OCI-LY1 (cell line): ENCODE measurements at regions not wholly inside any gene's neighbourhood (a gene's known extent, or its start where the extent isn't known, plus 50 kb on each side); places are given as distances from the start of the nearest gene placed in this dataset.

Source experiments
- H2AFZ ChIP-seq: fragments of 200-600 bp; sonication (generic), shearing (Covaris generic); 2 replicates; pipeline ENCODE4 v1.6.0; 2014; ENCODE audit warnings: antibody characterized with exemption, mild to moderate bottlenecking, low read length
- H3F3A ChIP-seq: fragments of 200-600 bp; sonication (generic), shearing (Covaris generic); 2 replicates; pipeline ENCODE4 v1.6.0; 2014; ENCODE audit warnings: mild to moderate bottlenecking, antibody characterized with exemption, low read length, moderate library complexity; ENCODE audit not compliant: insufficient read depth
- H3K27ac ChIP-seq: fragments of 200-600 bp; sonication (generic); 2 replicates; pipeline ENCODE4 v1.5.1; 2014; ENCODE audit warnings: low read length, mixed run types, mild to moderate bottlenecking, low read depth; ENCODE audit not compliant: poor library complexity, severe bottlenecking
- H3K27me3 ChIP-seq: fragments of 200-600 bp; sonication (generic); 2 replicates; pipeline ENCODE4 v1.6.0; 2014; ENCODE audit warnings: antibody characterized with exemption, mild to moderate bottlenecking, low read length, moderate library complexity; ENCODE audit not compliant: insufficient read depth
- H3K36me3 ChIP-seq: fragments of 200-600 bp; sonication (generic); 2 replicates; pipeline ENCODE4 v1.6.1; 2014; ENCODE audit warnings: mild to moderate bottlenecking, antibody characterized with exemption, low read length, moderate library complexity, mixed read lengths; ENCODE audit not compliant: insufficient read depth
- H3K4me1 ChIP-seq: fragments of 200-600 bp; sonication (generic); 2 replicates; pipeline ENCODE4 v1.5.1; 2014; ENCODE audit warnings: mild to moderate bottlenecking, low read length, moderate library complexity; ENCODE audit not compliant: insufficient read depth, severe bottlenecking
- H3K4me2 ChIP-seq: fragments of 200-600 bp; sonication (generic), shearing (Covaris generic); 2 replicates; pipeline ENCODE4 v1.6.1; 2014; ENCODE audit warnings: low read length
- H3K4me3 ChIP-seq: fragments of 200-600 bp; sonication (generic); 2 replicates; pipeline ENCODE4 v1.5.1; 2014; ENCODE audit warnings: low read length, low read depth, mild to moderate bottlenecking, mixed read lengths; ENCODE audit not compliant: poor library complexity, severe bottlenecking
- H3K79me2 ChIP-seq: fragments of 200-600 bp; shearing (Covaris generic); 2 replicates; pipeline ENCODE4 v1.6.1; 2016; ENCODE audit warnings: mixed run types, low read length, mixed read lengths; ENCODE audit not compliant: insufficient read depth
- H3K9ac ChIP-seq: fragments of 200-600 bp; sonication (generic), shearing (Covaris generic); 2 replicates; pipeline ENCODE4 v1.6.1; 2014; ENCODE audit warnings: mild to moderate bottlenecking, low read length, mixed read lengths
- H3K9me2 ChIP-seq: fragments of 200-600 bp; sonication (generic), shearing (Covaris generic); 2 replicates; pipeline ENCODE4 v1.6.1; 2014; ENCODE audit warnings: low read depth, mild to moderate bottlenecking, low read length, mixed read lengths
- H3K9me3 ChIP-seq: fragments of 200-600 bp; shearing (Covaris generic); 2 replicates; pipeline ENCODE4 v1.6.1; 2014; ENCODE audit warnings: low read length, mixed read lengths
- H4K20me1 ChIP-seq: fragments of 200-600 bp; sonication (generic), shearing (Covaris generic); 2 replicates; pipeline ENCODE4 v1.6.0; 2016; ENCODE audit warnings: mild to moderate bottlenecking, low read length; ENCODE audit not compliant: insufficient read depth
- CTCF ChIP-seq: fragments of 200-600 bp; sonication (generic), shearing (Covaris generic); IDR thresholded peaks from 2 replicates; pipeline ENCODE4 v1.5.1; 2017; ENCODE audit warnings: mild to moderate bottlenecking, antibody characterized with exemption, low read length, moderate library complexity, mixed read lengths
- EZH2 ChIP-seq: fragments of 200-600 bp; sonication (generic), shearing (Covaris generic); IDR thresholded peaks from 2 replicates; pipeline ENCODE4 v1.8.0; 2017; ENCODE audit warnings: borderline replicate concordance, mixed run types, mild to moderate bottlenecking, antibody characterized with exemption, low read length, moderate library complexity, mixed read lengths

- Histone ChIP-seq H3K4me1 (no peaks in the 10 kb centered on the region), H2AFZ (no peak overlapping the region), H4K20me1 (no peaks in the 10 kb centered on the region), H3K4me2 (no peak overlapping the region), H3K9me3 (no peaks in the 10 kb centered on the region), H3F3A (no peaks in the 10 kb centered on the region), H3K36me3 (no peaks in the 10 kb centered on the region), H3K27me3 (no peaks in the 10 kb centered on the region), H3K27ac (no peak overlapping the region), H3K79me2 (no peaks in the 10 kb centered on the region), H3K4me3 (no peak overlapping the region), H3K9ac (no peak overlapping the region), H3K9me2 (no peaks in the 10 kb centered on the region)
- TF ChIP-seq CTCF = no peak
- TF ChIP-seq EZH2 = no peak
These were observed 445.2 kb downstream of the INHBA start for GRCh38 chr7:41257660-41258059.

- H3K79me2 ChIP-seq = no peaks in the 10 kb centered on the region
- H3K4me1 ChIP-seq = no peaks in the 10 kb centered on the region
- H3K9ac ChIP-seq = no peak overlapping the region
- no peaks in the 10 kb centered on the region for H3K9me2 ChIP-seq
- no peaks in the 10 kb centered on the region for H3K27me3 ChIP-seq
- no peaks in the 10 kb centered on the region for H3F3A ChIP-seq
- H3K36me3 ChIP-seq = no peaks in the 10 kb centered on the region
- no peak overlapping the region for H3K4me3 ChIP-seq
- no peak overlapping the region for H3K27ac ChIP-seq
- H3K9me3 ChIP-seq = no peaks in the 10 kb centered on the region
- H3K4me2 ChIP-seq = no peak overlapping the region
- TF ChIP-seq CTCF (no peak), EZH2 (no peak)
- H2AFZ ChIP-seq = no peak overlapping the region
- H4K20me1 ChIP-seq = no peaks in the 10 kb centered on the region
These were observed 446.5 kb downstream of the INHBA start for GRCh38 chr7:41256186-41256945.

- Histone ChIP-seq H3K9me3 (no peaks in the 10 kb centered on the region), H3K27ac (no peak overlapping the region), H3K4me3 (no peak overlapping the region), H2AFZ (no peak overlapping the region), H3K9ac (no peak overlapping the region), H3K36me3 (no peaks in the 10 kb centered on the region), H3F3A (no peaks in the 10 kb centered on the region), H3K27me3 (no peaks in the 10 kb centered on the region), H4K20me1 (no peaks in the 10 kb centered on the region), H3K9me2 (no peaks in the 10 kb centered on the region), H3K4me1 (no peaks in the 10 kb centered on the region), H3K4me2 (no peak overlapping the region), H3K79me2 (no peaks in the 10 kb centered on the region)
- TF ChIP-seq EZH2 = no peak
- no peak for TF ChIP-seq CTCF
These were observed 447.2 kb downstream of the INHBA start for GRCh38 chr7:41255716-41256115.
